NOMO-1 treated with dmso at 0.1 percent for 144 hours (cell line): ENCODE measurements at regions not wholly inside any gene's neighbourhood (a gene's known extent, or its start where the extent isn't known, plus 50 kb on each side); places are given as distances from the start of the nearest gene placed in this dataset.
"Not testable (repeated sequence)": the region's sequence is repeated elsewhere in the genome, so short reads cannot be mapped to it uniquely, and the experiment has no call there.

Experiments
- DNase-seq: peaks from one replicate; lab custom pipeline; 2025; ENCODE audit not compliant: unreplicated experiment; lab: John Stamatoyannopoulos, UW

GRCh38 chr20:26134606-26135005 lies 438.0 kb upstream of the ZNF337 start:
- DNase-seq: no peak

GRCh38 chr20:26133794-26134193 lies 437.1 kb upstream of the ZNF337 start:
- DNase-seq: not testable (repeated sequence)

GRCh38 chr20:26120920-26121319 lies 424.3 kb upstream of the ZNF337 start:
- not testable (repeated sequence) for DNase-seq

- DNase-seq: not testable (repeated sequence)
These were observed 397.8 kb upstream of the ZNF337 start for GRCh38 chr20:26094498-26094897.

GRCh38 chr20:26091921-26092320 lies 395.3 kb upstream of the ZNF337 start:
- not testable (repeated sequence) for DNase-seq

- DNase-seq: not testable (repeated sequence)
These were observed 389.5 kb upstream of the ZNF337 start for GRCh38 chr20:26086195-26086594.

- DNase-seq: not testable (repeated sequence)
These were observed 377.3 kb upstream of the ZNF337 start for GRCh38 chr20:26073972-26074371.

GRCh38 chr20:26059324-26059723 lies 362.7 kb upstream of the ZNF337 start:
- not testable (repeated sequence) for DNase-seq

GRCh38 chr20:26058446-26058845 lies 361.8 kb upstream of the ZNF337 start:
- DNase-seq: not testable (repeated sequence)

GRCh38 chr20:26057135-26057752 lies 360.6 kb upstream of the ZNF337 start:
- not testable (repeated sequence) for DNase-seq

- not testable (repeated sequence) for DNase-seq
These were observed 329.1 kb upstream of the ZNF337 start for GRCh38 chr20:26025792-26026191.

GRCh38 chr20:26010942-26011276 lies 314.3 kb upstream of the ZNF337 start:
- not testable (repeated sequence) for DNase-seq

GRCh38 chr20:26010224-26010941 lies 313.7 kb upstream of the ZNF337 start:
- DNase-seq: not testable (repeated sequence)

- peak; percentile 81 for DNase-seq
These were observed 313.0 kb upstream of the ZNF337 start for GRCh38 chr20:26009402-26010223.

GRCh38 chr20:26008026-26008425 lies 311.4 kb upstream of the ZNF337 start:
- peak; percentile 2 for DNase-seq

- DNase-seq: not testable (repeated sequence)
These were observed 309.5 kb upstream of the ZNF337 start for GRCh38 chr20:26006164-26006563.

GRCh38 chr20:26003959-26004358 lies 307.3 kb upstream of the ZNF337 start:
- DNase-seq: not testable (repeated sequence)

- not testable (repeated sequence) for DNase-seq
These were observed 300.9 kb upstream of the ZNF337 start for GRCh38 chr20:25997367-25998038.

- no peak for DNase-seq
These were observed 295.5 kb upstream of the ZNF337 start for GRCh38 chr20:25992146-25992545.

GRCh38 chr20:25991756-25992130 lies 295.1 kb upstream of the ZNF337 start:
- no peak for DNase-seq

GRCh38 chr20:25991051-25991755 lies 294.6 kb upstream of the ZNF337 start:
- no peak for DNase-seq
